Spleen (tissue), 7 donors: ENCODE measurements at regions not wholly inside any gene's neighbourhood (a gene's known extent, or its start where the extent isn't known, plus 50 kb on each side); places are given as distances from the start of the nearest gene placed in this dataset.

ENCODE experiments used
- POLR2A ChIP-seq, 3 donors: fragments of 450-650 bp; IDR thresholded peaks; one replicate each; pipeline ENCODE4 v1.5.1; 2017; ENCODE audit warnings: antibody characterized with exemption in 3 of 3, mild to moderate bottlenecking in 1 of 3
- POLR2AphosphoS5 ChIP-seq, 3 donors: sonication (generic); formaldehyde crosslinking; IDR thresholded peaks; one replicate each; pipeline ENCODE4 v1.5.1; 2017; ENCODE audit warnings: antibody characterized with exemption in 3 of 3
- TF ChIP-seq, protein P1 (sequence below), 11 experiments: fragments of 200-600 bp in 7 of 11; fragments of 450-650 bp in 4 of 11; sonication (generic) in 4 of 11; IDR thresholded peaks in 8 of 11; conservative IDR thresholded peaks in 3 of 11; 1 replicate in 7 of 11; 2 replicates in 4 of 11; pipeline versions ENCODE4 v1.4.0 to v1.8.0; 2016 to 2021; ENCODE audit warnings: antibody characterized with exemption in 11 of 11, inconsistent platforms in 4 of 11, mild to moderate bottlenecking in 1 of 11
- donor health status: DM: no; HTN: no; CAD: no; lungs with moderate emphysema.
- donor health status: DM: no; HTN: no; CAD: no.
- donor health status: DM: no; HTN: no; CAD: no.

DNA sequence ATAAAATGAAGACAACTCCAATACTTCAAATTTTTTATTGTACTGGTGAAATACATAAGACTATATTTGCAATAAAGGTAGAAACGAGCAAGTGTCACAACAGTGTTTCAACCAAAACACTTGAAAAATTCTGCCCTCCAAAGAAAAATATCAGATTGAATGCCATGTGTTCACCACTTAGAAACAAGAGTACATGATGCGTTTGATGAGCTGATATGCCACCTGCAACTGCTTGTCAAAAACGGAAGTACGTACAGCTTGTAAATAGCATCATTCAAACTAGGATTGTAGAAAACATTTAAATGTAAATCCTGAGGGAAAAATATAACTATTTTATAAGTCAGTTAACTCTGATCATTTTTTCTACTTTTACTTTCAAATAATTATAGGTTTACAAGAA lies 276.1 kb downstream of the ANTXR2 start:
- TF ChIP-seq, protein P1, sequence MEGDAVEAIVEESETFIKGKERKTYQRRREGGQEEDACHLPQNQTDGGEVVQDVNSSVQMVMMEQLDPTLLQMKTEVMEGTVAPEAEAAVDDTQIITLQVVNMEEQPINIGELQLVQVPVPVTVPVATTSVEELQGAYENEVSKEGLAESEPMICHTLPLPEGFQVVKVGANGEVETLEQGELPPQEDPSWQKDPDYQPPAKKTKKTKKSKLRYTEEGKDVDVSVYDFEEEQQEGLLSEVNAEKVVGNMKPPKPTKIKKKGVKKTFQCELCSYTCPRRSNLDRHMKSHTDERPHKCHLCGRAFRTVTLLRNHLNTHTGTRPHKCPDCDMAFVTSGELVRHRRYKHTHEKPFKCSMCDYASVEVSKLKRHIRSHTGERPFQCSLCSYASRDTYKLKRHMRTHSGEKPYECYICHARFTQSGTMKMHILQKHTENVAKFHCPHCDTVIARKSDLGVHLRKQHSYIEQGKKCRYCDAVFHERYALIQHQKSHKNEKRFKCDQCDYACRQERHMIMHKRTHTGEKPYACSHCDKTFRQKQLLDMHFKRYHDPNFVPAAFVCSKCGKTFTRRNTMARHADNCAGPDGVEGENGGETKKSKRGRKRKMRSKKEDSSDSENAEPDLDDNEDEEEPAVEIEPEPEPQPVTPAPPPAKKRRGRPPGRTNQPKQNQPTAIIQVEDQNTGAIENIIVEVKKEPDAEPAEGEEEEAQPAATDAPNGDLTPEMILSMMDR (IDR thresholded peaks at IDR 0.05 in 8 of 11, conservative IDR thresholded peaks at IDR 0.05 in 3 of 11) = no peak
- no peak for TF ChIP-seq POLR2AphosphoS5 (IDR thresholded peaks at IDR 0.05)
- TF ChIP-seq POLR2A (IDR thresholded peaks at IDR 0.05) = no peak
